ENCODE measurements at regions not wholly inside any gene's neighbourhood (a gene's known extent, or its start where the extent isn't known, plus 50 kb on each side); places are given as distances from the start of the nearest gene placed in this dataset.

DNA sequence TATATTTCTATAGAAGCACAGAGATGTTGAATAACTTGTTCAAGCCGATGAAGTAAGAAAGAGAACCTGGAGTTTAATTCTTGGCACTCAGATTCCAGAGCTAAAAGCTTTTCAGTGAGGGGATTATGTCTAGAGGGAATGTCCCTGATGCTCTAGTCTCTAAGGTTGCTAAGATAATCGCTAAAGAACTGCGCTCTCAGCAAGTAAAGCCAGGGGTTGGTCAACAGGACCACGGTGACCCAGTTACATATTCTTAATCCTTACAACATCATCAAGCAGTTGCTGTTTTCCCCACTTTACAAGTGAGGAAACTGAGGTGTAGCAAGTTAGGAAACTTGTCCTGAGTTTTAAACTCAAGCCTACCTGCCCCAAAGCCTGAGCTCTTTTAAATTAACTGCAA lies 110.8 kb downstream of the DAD1 start:
- H3K4me3 ChIP-seq (ENCODE audit: low read depth, low read length), result no peak overlapping the region
- no peak for TF ChIP-seq CTCF (IDR thresholded peaks at IDR 0.05; ENCODE audit: control insufficient read depth, extremely low read depth, insufficient read depth)
- DNase-seq (ENCODE audit: low read depth), result no peak

DNA sequence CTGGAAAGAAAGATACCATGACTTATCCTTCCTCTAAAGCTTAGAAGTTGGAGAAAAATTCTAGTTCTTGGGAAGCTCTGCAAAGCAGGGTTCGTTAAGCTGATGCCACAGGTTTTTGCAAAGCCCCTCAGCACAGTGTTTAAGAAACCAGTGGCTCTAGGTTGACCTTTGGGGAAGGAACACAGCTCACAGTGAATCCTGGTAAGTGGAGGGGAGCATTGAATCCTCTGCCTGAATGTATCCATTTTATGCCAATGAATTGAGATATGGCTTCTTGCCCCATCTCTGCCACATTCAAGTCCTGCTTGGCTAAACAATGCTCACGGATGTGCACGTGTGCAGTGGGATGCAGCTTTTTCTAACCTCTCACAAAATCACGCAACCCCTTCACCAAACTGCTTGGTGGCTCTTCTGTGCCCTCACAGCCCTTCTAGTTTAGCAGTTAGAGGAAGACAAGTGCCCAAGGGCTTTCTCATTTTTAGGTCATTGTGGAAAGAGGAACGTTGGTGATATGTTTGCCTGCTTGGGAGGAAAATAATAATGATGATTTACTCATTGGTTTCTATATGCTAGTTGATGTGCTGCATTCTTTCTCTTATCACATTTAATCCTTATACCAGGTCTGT lies 111.3 kb downstream of the DAD1 start:
- no peak overlapping the region for H3K4me3 ChIP-seq (ENCODE audit: low read depth, low read length)
- DNase-seq (ENCODE audit: low read depth), result no peak
- no peak for TF ChIP-seq CTCF (IDR thresholded peaks at IDR 0.05; ENCODE audit: control insufficient read depth, extremely low read depth, insufficient read depth)

- DNase-seq (ENCODE audit: low read depth), result no peak
- TF ChIP-seq CTCF (IDR thresholded peaks at IDR 0.05; ENCODE audit: control insufficient read depth, extremely low read depth, insufficient read depth), result no peak
- no peak overlapping the region for H3K4me3 ChIP-seq (ENCODE audit: low read depth, low read length)
Observed at GRCh38 chr14:22476887-22477286, 112.1 kb downstream of the DAD1 start.

- H3K4me3 ChIP-seq (ENCODE audit: low read depth, low read length), result no peak overlapping the region
- DNase-seq (ENCODE audit: low read depth), result no peak
- TF ChIP-seq CTCF (IDR thresholded peaks at IDR 0.05; ENCODE audit: control insufficient read depth, extremely low read depth, insufficient read depth), result no peak
Observed at GRCh38 chr14:22476005-22476751, 112.8 kb downstream of the DAD1 start.

GRCh38 chr14:22475381-22475780 lies 113.6 kb downstream of the DAD1 start:
- no peak for DNase-seq (ENCODE audit: low read depth)
- TF ChIP-seq CTCF (IDR thresholded peaks at IDR 0.05; ENCODE audit: control insufficient read depth, extremely low read depth, insufficient read depth), result no peak
- no peak overlapping the region for H3K4me3 ChIP-seq (ENCODE audit: low read depth, low read length)

DNA sequence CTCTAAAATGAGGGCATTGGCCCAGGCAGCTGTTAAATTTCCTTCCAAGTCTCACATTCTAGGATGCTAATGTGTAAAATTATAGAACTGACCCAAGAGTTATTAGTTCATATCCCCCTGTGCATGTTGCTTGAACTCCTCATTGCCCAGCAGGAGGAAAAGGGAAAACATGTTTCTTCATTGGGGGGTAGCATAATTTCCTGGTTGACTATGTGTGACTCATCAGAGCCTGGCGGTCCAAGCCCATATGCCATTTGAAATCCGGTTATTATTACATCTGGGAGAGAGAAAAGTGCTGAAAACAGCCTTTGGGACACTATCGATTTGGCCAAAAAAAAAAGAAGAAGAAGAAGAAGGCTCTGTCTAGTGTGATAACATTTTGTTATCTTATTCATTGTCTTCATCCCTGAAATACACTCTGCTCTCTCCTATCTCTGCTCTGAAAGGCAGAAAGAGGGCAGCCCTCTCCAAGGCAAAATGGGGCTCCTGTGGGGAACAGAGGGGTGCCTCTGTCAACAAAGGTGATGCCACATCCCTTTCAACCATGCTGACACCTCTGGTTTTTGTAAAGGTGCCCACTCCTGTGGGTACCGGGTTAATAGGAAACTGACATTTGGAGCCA lies 114.2 kb downstream of the DAD1 start:
- no peak for DNase-seq (ENCODE audit: low read depth)
- TF ChIP-seq CTCF (IDR thresholded peaks at IDR 0.05; ENCODE audit: control insufficient read depth, extremely low read depth, insufficient read depth), result no peak
- H3K4me3 ChIP-seq (ENCODE audit: low read depth, low read length), result no peak overlapping the region

Measured in LNCaP clone FGC (cell line).